GM23338 (cell line): ENCODE measurements at regions not wholly inside any gene's neighbourhood (a gene's known extent, or its start where the extent isn't known, plus 50 kb on each side); places are given as distances from the start of the nearest gene placed in this dataset.

Source experiments
- ATAC-seq: fragments of 200-7000 bp; cut with Tn5 transposase; 3 replicates; pipeline ENCODE4 v1.9.1; 2020
- DNase-seq: peaks from one replicate; pipeline ENCODE4 v3.0.0-alpha.2; 2015; ENCODE audit warnings: low spot score
- H2AFZ ChIP-seq: fragments of 200-600 bp; sonication (generic); 2 replicates; pipeline ENCODE4 v1.8.0; 2016; ENCODE audit warnings: antibody characterized with exemption, mild to moderate bottlenecking, moderate library complexity
- H3F3A ChIP-seq: fragments of 200-600 bp; sonication (generic); replicated peaks from 2 replicates; pipeline ENCODE4 v1.8.0; 2017; ENCODE audit warnings: antibody characterized with exemption, mixed run types, low read depth
- H3K27ac ChIP-seq: fragments of 200-600 bp; sonication (generic); 2 replicates; pipeline ENCODE4 v1.6.1; 2016; ENCODE audit warnings: low read depth
- H3K27me3 ChIP-seq: fragments of 200-600 bp; sonication (generic); 2 replicates; pipeline ENCODE4 v1.8.0; 2016; ENCODE audit warnings: mild to moderate bottlenecking, mixed run types, moderate library complexity; ENCODE audit not compliant: insufficient read depth
- H3K36me3 ChIP-seq: fragments of 200-600 bp; sonication (generic); 2 replicates; pipeline ENCODE4 v1.8.0; 2016; ENCODE audit warnings: mild to moderate bottlenecking; ENCODE audit not compliant: insufficient read depth
- H3K4me1 ChIP-seq: fragments of 200-600 bp; sonication (generic); 2 replicates; pipeline ENCODE4 v1.8.0; 2016; ENCODE audit warnings: mild to moderate bottlenecking, moderate library complexity; ENCODE audit not compliant: insufficient read depth
- H3K4me2 ChIP-seq: fragments of 200-600 bp; sonication (generic); 2 replicates; pipeline ENCODE4 v1.7.1; 2017; ENCODE audit warnings: mixed run types
- H3K4me3 ChIP-seq: fragments of 200-600 bp; sonication (generic); 2 replicates; pipeline ENCODE4 v1.6.1; 2016; ENCODE audit warnings: mixed run types
- H3K79me2 ChIP-seq: fragments of 200-600 bp; sonication (generic); replicated peaks from 2 replicates; pipeline ENCODE4 v1.8.0; 2017; ENCODE audit warnings: mild to moderate bottlenecking; ENCODE audit not compliant: insufficient read depth
- H3K9me2 ChIP-seq: fragments of 200-600 bp; sonication (generic); 2 replicates; pipeline ENCODE4 v1.8.0; 2017; ENCODE audit not compliant: insufficient read depth
- H4K20me1 ChIP-seq: fragments of 200-600 bp; sonication (generic); replicated peaks from 2 replicates; pipeline ENCODE4 v1.8.0; 2017; ENCODE audit warnings: mild to moderate bottlenecking; ENCODE audit not compliant: insufficient read depth
- H3K27ac Mint-ChIP-seq: 2 replicates; pipeline ENCODE4 v1.8.0; 2020; ENCODE audit warnings: inconsistent platforms, mild to moderate bottlenecking, moderate library complexity, mixed read lengths
- H3K27me3 Mint-ChIP-seq: 3 replicates; pipeline ENCODE4 v1.8.0; 2022; ENCODE audit warnings: low read depth, mild to moderate bottlenecking, moderate library complexity, mixed read lengths, inconsistent platforms; ENCODE audit not compliant: insufficient read depth, poor library complexity
- H3K36me3 Mint-ChIP-seq: 3 replicates; pipeline ENCODE4 v1.8.0; 2021; ENCODE audit warnings: low read depth, mild to moderate bottlenecking, inconsistent platforms, moderate library complexity, mixed read lengths
- H3K4me1 Mint-ChIP-seq: 3 replicates; pipeline ENCODE4 v1.8.0; 2020; ENCODE audit warnings: mild to moderate bottlenecking, inconsistent platforms, mixed read lengths
- H3K4me3 Mint-ChIP-seq: 3 replicates; pipeline ENCODE4 v1.8.0; 2021; ENCODE audit warnings: moderate library complexity, mild to moderate bottlenecking, inconsistent platforms, mixed read lengths
- H3K9me3 Mint-ChIP-seq: 3 replicates; pipeline ENCODE4 v1.8.0; 2020; ENCODE audit warnings: moderate library complexity, mild to moderate bottlenecking, inconsistent platforms, mixed read lengths
- CREB1 ChIP-seq: fragments of 250-450 bp; sonication (Bioruptor Pico); IDR thresholded peaks from 2 replicates; pipeline ENCODE4 v1.5.0; 2020; ENCODE audit warnings: low read depth, mild to moderate bottlenecking, moderate library complexity
- CTCF ChIP-seq, 2 experiments: fragments of 200-600 bp in 1 of 2; sonication (generic) in 1 of 2; conservative IDR thresholded peaks; 2 replicates each; pipeline versions ENCODE4 v1.5.1 to v1.6.1; 2016 to 2017; ENCODE audit warnings: antibody characterized with exemption in 2 of 2, low read depth in 2 of 2, mild to moderate bottlenecking in 2 of 2, moderate library complexity in 1 of 2
- EZH2 ChIP-seq: fragments of 200-600 bp; sonication (generic); IDR thresholded peaks from one replicate; pipeline ENCODE4 v1.8.0; 2017; ENCODE audit warnings: antibody characterized with exemption, mild to moderate bottlenecking, low read depth; ENCODE audit not compliant: unreplicated experiment
- NANOG ChIP-seq: IDR thresholded peaks from 2 replicates; pipeline ENCODE4 v1.6.1; 2016; ENCODE audit warnings: antibody characterized with exemption, borderline replicate concordance
- POLR2AphosphoS5 ChIP-seq: IDR thresholded peaks from 2 replicates; pipeline ENCODE4 v1.6.1; 2016; ENCODE audit warnings: antibody characterized with exemption, low read depth
- ZNF114 ChIP-seq: fragments of 250-450 bp; sonication (Bioruptor Pico); IDR thresholded peaks from 2 replicates; pipeline ENCODE4 v1.5.0; 2020; ENCODE audit warnings: mild to moderate bottlenecking, moderate library complexity
- ZNF331 ChIP-seq: fragments of 250-450 bp; sonication (Bioruptor Pico); IDR thresholded peaks from 2 replicates; pipeline ENCODE4 v1.5.0; 2020; ENCODE audit warnings: low read depth, mild to moderate bottlenecking, moderate library complexity
- TF ChIP-seq, protein P1 (sequence below): IDR thresholded peaks from one replicate; pipeline ENCODE4 v1.6.1; 2018; ENCODE audit warnings: antibody characterized with exemption; ENCODE audit not compliant: unreplicated experiment
- TF ChIP-seq, protein P2 (sequence below): IDR thresholded peaks from 2 replicates; pipeline ENCODE4 v1.6.1; 2016; ENCODE audit warnings: antibody characterized with exemption
- TF ChIP-seq, protein P3 (sequence below): fragments of 250-450 bp; sonication (Bioruptor Pico); IDR thresholded peaks from 2 replicates; pipeline ENCODE4 v1.5.0; 2020; ENCODE audit warnings: mild to moderate bottlenecking, moderate library complexity

DNA sequence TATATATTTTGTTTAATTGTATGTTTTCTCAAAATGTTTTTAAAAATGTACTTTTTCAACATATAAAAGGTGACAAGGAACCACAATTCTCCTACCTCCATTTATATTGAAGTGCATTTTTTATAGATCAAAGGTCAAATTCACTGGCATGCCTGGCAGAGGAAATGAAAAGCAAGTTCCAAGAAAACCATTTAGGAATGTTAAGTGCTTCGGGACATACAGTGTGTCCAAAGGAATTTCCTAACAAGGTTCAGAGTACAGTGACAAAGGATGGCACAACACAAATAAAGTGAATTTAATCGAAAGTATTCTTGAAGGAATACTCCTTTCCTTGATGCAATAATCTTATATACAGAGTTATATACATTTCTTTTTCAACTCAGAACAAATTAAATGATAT lies 242.3 kb downstream of the CCER1 start:
- Histone ChIP-seq H3K79me2 (no peaks in the 10 kb centered on the region), H3K27me3 (no peaks in the 10 kb centered on the region), H3K27ac (no peak overlapping the region), H3K4me2 (no peak overlapping the region), H3F3A (no peaks in the 10 kb centered on the region), H3K4me1 (no peaks in the 10 kb centered on the region), H3K9me2 (no peaks in the 10 kb centered on the region), H2AFZ (no peak overlapping the region), H3K4me3 (no peak overlapping the region), H3K36me3 (no peaks in the 10 kb centered on the region), H4K20me1 (no peaks in the 10 kb centered on the region)
- peak; percentile 13 for DNase-seq
- peaks cover 3% of the 10 kb centered on the region for H3K27me3 Mint-ChIP-seq
- ATAC-seq = no peak
- TF ChIP-seq, protein P1, sequence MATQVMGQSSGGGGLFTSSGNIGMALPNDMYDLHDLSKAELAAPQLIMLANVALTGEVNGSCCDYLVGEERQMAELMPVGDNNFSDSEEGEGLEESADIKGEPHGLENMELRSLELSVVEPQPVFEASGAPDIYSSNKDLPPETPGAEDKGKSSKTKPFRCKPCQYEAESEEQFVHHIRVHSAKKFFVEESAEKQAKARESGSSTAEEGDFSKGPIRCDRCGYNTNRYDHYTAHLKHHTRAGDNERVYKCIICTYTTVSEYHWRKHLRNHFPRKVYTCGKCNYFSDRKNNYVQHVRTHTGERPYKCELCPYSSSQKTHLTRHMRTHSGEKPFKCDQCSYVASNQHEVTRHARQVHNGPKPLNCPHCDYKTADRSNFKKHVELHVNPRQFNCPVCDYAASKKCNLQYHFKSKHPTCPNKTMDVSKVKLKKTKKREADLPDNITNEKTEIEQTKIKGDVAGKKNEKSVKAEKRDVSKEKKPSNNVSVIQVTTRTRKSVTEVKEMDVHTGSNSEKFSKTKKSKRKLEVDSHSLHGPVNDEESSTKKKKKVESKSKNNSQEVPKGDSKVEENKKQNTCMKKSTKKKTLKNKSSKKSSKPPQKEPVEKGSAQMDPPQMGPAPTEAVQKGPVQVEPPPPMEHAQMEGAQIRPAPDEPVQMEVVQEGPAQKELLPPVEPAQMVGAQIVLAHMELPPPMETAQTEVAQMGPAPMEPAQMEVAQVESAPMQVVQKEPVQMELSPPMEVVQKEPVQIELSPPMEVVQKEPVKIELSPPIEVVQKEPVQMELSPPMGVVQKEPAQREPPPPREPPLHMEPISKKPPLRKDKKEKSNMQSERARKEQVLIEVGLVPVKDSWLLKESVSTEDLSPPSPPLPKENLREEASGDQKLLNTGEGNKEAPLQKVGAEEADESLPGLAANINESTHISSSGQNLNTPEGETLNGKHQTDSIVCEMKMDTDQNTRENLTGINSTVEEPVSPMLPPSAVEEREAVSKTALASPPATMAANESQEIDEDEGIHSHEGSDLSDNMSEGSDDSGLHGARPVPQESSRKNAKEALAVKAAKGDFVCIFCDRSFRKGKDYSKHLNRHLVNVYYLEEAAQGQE = no peak
- TF ChIP-seq, protein P2, sequence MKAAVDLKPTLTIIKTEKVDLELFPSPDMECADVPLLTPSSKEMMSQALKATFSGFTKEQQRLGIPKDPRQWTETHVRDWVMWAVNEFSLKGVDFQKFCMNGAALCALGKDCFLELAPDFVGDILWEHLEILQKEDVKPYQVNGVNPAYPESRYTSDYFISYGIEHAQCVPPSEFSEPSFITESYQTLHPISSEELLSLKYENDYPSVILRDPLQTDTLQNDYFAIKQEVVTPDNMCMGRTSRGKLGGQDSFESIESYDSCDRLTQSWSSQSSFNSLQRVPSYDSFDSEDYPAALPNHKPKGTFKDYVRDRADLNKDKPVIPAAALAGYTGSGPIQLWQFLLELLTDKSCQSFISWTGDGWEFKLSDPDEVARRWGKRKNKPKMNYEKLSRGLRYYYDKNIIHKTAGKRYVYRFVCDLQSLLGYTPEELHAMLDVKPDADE = no peak
- TF ChIP-seq NANOG = no peak
- no peak for TF ChIP-seq CTCF (conservative IDR thresholded peaks at IDR 0.05; ENCODE audit: low read depth in 2 of 2)
- TF ChIP-seq POLR2AphosphoS5 = no peak
- no peak for TF ChIP-seq CREB1 (CRISPR knock-in tag)
- no peak for TF ChIP-seq ZNF331
- no peak for TF ChIP-seq EZH2
- TF ChIP-seq, protein P3, sequence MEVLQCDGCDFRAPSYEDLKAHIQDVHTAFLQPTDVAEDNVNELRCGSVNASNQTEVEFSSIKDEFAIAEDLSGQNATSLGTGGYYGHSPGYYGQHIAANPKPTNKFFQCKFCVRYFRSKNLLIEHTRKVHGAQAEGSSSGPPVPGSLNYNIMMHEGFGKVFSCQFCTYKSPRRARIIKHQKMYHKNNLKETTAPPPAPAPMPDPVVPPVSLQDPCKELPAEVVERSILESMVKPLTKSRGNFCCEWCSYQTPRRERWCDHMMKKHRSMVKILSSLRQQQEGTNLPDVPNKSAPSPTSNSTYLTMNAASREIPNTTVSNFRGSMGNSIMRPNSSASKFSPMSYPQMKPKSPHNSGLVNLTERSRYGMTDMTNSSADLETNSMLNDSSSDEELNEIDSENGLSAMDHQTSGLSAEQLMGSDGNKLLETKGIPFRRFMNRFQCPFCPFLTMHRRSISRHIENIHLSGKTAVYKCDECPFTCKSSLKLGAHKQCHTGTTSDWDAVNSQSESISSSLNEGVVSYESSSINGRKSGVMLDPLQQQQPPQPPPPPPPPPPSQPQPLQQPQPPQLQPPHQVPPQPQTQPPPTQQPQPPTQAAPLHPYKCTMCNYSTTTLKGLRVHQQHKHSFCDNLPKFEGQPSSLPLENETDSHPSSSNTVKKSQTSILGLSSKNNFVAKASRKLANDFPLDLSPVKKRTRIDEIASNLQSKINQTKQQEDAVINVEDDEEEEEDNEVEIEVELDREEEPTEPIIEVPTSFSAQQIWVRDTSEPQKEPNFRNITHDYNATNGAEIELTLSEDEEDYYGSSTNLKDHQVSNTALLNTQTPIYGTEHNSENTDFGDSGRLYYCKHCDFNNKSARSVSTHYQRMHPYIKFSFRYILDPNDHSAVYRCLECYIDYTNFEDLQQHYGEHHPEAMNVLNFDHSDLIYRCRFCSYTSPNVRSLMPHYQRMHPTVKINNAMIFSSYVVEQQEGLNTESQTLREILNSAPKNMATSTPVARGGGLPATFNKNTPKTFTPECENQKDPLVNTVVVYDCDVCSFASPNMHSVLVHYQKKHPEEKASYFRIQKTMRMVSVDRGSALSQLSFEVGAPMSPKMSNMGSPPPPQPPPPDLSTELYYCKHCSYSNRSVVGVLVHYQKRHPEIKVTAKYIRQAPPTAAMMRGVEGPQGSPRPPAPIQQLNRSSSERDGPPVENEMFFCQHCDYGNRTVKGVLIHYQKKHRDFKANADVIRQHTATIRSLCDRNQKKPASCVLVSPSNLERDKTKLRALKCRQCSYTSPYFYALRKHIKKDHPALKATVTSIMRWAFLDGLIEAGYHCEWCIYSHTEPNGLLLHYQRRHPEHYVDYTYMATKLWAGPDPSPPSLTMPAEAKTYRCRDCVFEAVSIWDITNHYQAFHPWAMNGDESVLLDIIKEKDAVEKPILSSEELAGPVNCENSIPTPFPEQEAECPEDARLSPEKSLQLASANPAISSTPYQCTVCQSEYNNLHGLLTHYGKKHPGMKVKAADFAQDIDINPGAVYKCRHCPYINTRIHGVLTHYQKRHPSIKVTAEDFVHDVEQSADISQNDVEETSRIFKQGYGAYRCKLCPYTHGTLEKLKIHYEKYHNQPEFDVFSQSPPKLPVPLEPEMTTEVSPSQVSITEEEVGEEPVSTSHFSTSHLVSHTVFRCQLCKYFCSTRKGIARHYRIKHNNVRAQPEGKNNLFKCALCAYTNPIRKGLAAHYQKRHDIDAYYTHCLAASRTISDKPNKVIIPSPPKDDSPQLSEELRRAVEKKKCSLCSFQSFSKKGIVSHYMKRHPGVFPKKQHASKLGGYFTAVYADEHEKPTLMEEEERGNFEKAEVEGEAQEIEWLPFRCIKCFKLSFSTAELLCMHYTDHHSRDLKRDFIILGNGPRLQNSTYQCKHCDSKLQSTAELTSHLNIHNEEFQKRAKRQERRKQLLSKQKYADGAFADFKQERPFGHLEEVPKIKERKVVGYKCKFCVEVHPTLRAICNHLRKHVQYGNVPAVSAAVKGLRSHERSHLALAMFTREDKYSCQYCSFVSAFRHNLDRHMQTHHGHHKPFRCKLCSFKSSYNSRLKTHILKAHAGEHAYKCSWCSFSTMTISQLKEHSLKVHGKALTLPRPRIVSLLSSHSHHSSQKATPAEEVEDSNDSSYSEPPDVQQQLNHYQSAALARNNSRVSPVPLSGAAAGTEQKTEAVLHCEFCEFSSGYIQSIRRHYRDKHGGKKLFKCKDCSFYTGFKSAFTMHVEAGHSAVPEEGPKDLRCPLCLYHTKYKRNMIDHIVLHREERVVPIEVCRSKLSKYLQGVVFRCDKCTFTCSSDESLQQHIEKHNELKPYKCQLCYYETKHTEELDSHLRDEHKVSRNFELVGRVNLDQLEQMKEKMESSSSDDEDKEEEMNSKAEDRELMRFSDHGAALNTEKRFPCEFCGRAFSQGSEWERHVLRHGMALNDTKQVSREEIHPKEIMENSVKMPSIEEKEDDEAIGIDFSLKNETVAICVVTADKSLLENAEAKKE = no peak
- TF ChIP-seq ZNF114 = no peak
- no peaks in the 10 kb centered on the region for H3K4me1 Mint-ChIP-seq
- H3K36me3 Mint-ChIP-seq = no peaks in the 10 kb centered on the region
- no peak overlapping the region for H3K27ac Mint-ChIP-seq
- H3K9me3 Mint-ChIP-seq = no peaks in the 10 kb centered on the region
- H3K4me3 Mint-ChIP-seq = no peak overlapping the region
